GM23338 (cell line): ENCODE measurements at regions not wholly inside any gene's neighbourhood (a gene's known extent, or its start where the extent isn't known, plus 50 kb on each side); places are given as distances from the start of the nearest gene placed in this dataset.

Source experiments
- ATAC-seq: fragments of 200-7000 bp; cut with Tn5 transposase; 3 replicates; pipeline ENCODE4 v1.9.1; 2020
- DNase-seq: peaks from one replicate; pipeline ENCODE4 v3.0.0-alpha.2; 2015; ENCODE audit warnings: low spot score
- H2AFZ ChIP-seq: fragments of 200-600 bp; sonication (generic); 2 replicates; pipeline ENCODE4 v1.8.0; 2016; ENCODE audit warnings: antibody characterized with exemption, mild to moderate bottlenecking, moderate library complexity
- H3F3A ChIP-seq: fragments of 200-600 bp; sonication (generic); replicated peaks from 2 replicates; pipeline ENCODE4 v1.8.0; 2017; ENCODE audit warnings: antibody characterized with exemption, mixed run types, low read depth
- H3K27ac ChIP-seq: fragments of 200-600 bp; sonication (generic); 2 replicates; pipeline ENCODE4 v1.6.1; 2016; ENCODE audit warnings: low read depth
- H3K27me3 ChIP-seq: fragments of 200-600 bp; sonication (generic); 2 replicates; pipeline ENCODE4 v1.8.0; 2016; ENCODE audit warnings: mild to moderate bottlenecking, mixed run types, moderate library complexity; ENCODE audit not compliant: insufficient read depth
- H3K36me3 ChIP-seq: fragments of 200-600 bp; sonication (generic); 2 replicates; pipeline ENCODE4 v1.8.0; 2016; ENCODE audit warnings: mild to moderate bottlenecking; ENCODE audit not compliant: insufficient read depth
- H3K4me1 ChIP-seq: fragments of 200-600 bp; sonication (generic); 2 replicates; pipeline ENCODE4 v1.8.0; 2016; ENCODE audit warnings: mild to moderate bottlenecking, moderate library complexity; ENCODE audit not compliant: insufficient read depth
- H3K4me2 ChIP-seq: fragments of 200-600 bp; sonication (generic); 2 replicates; pipeline ENCODE4 v1.7.1; 2017; ENCODE audit warnings: mixed run types
- H3K4me3 ChIP-seq: fragments of 200-600 bp; sonication (generic); 2 replicates; pipeline ENCODE4 v1.6.1; 2016; ENCODE audit warnings: mixed run types
- H3K79me2 ChIP-seq: fragments of 200-600 bp; sonication (generic); replicated peaks from 2 replicates; pipeline ENCODE4 v1.8.0; 2017; ENCODE audit warnings: mild to moderate bottlenecking; ENCODE audit not compliant: insufficient read depth
- H3K9me2 ChIP-seq: fragments of 200-600 bp; sonication (generic); 2 replicates; pipeline ENCODE4 v1.8.0; 2017; ENCODE audit not compliant: insufficient read depth
- H4K20me1 ChIP-seq: fragments of 200-600 bp; sonication (generic); replicated peaks from 2 replicates; pipeline ENCODE4 v1.8.0; 2017; ENCODE audit warnings: mild to moderate bottlenecking; ENCODE audit not compliant: insufficient read depth
- H3K27ac Mint-ChIP-seq: 2 replicates; pipeline ENCODE4 v1.8.0; 2020; ENCODE audit warnings: inconsistent platforms, mild to moderate bottlenecking, moderate library complexity, mixed read lengths
- H3K27me3 Mint-ChIP-seq: 3 replicates; pipeline ENCODE4 v1.8.0; 2022; ENCODE audit warnings: low read depth, mild to moderate bottlenecking, moderate library complexity, mixed read lengths, inconsistent platforms; ENCODE audit not compliant: insufficient read depth, poor library complexity
- H3K36me3 Mint-ChIP-seq: 3 replicates; pipeline ENCODE4 v1.8.0; 2021; ENCODE audit warnings: low read depth, mild to moderate bottlenecking, inconsistent platforms, moderate library complexity, mixed read lengths
- H3K4me1 Mint-ChIP-seq: 3 replicates; pipeline ENCODE4 v1.8.0; 2020; ENCODE audit warnings: mild to moderate bottlenecking, inconsistent platforms, mixed read lengths
- H3K4me3 Mint-ChIP-seq: 3 replicates; pipeline ENCODE4 v1.8.0; 2021; ENCODE audit warnings: moderate library complexity, mild to moderate bottlenecking, inconsistent platforms, mixed read lengths
- H3K9me3 Mint-ChIP-seq: 3 replicates; pipeline ENCODE4 v1.8.0; 2020; ENCODE audit warnings: moderate library complexity, mild to moderate bottlenecking, inconsistent platforms, mixed read lengths
- CREB1 ChIP-seq: fragments of 250-450 bp; sonication (Bioruptor Pico); IDR thresholded peaks from 2 replicates; pipeline ENCODE4 v1.5.0; 2020; ENCODE audit warnings: low read depth, mild to moderate bottlenecking, moderate library complexity
- CTCF ChIP-seq, 2 experiments: fragments of 200-600 bp in 1 of 2; sonication (generic) in 1 of 2; conservative IDR thresholded peaks; 2 replicates each; pipeline versions ENCODE4 v1.5.1 to v1.6.1; 2016 to 2017; ENCODE audit warnings: antibody characterized with exemption in 2 of 2, low read depth in 2 of 2, mild to moderate bottlenecking in 2 of 2, moderate library complexity in 1 of 2
- EZH2 ChIP-seq: fragments of 200-600 bp; sonication (generic); IDR thresholded peaks from one replicate; pipeline ENCODE4 v1.8.0; 2017; ENCODE audit warnings: antibody characterized with exemption, mild to moderate bottlenecking, low read depth; ENCODE audit not compliant: unreplicated experiment
- EZH2phosphoT487 ChIP-seq: fragments of 200-600 bp; sonication (generic); IDR thresholded peaks from one replicate; pipeline ENCODE4 v1.8.1; 2018; ENCODE audit warnings: antibody characterized with exemption; ENCODE audit not compliant: unreplicated experiment
- JUNB ChIP-seq: IDR thresholded peaks from one replicate; pipeline ENCODE4 v1.6.1; 2016; ENCODE audit warnings: antibody characterized with exemption; ENCODE audit not compliant: unreplicated experiment
- NANOG ChIP-seq: IDR thresholded peaks from 2 replicates; pipeline ENCODE4 v1.6.1; 2016; ENCODE audit warnings: antibody characterized with exemption, borderline replicate concordance
- POLR2AphosphoS5 ChIP-seq: IDR thresholded peaks from 2 replicates; pipeline ENCODE4 v1.6.1; 2016; ENCODE audit warnings: antibody characterized with exemption, low read depth
- REST ChIP-seq: IDR thresholded peaks from one replicate; pipeline ENCODE4 v1.6.1; 2018; ENCODE audit warnings: antibody characterized with exemption; ENCODE audit not compliant: unreplicated experiment
- STAT1 ChIP-seq: IDR thresholded peaks from one replicate; pipeline ENCODE4 v1.6.1; 2016; ENCODE audit warnings: antibody characterized with exemption; ENCODE audit not compliant: unreplicated experiment
- ZNF114 ChIP-seq: fragments of 250-450 bp; sonication (Bioruptor Pico); IDR thresholded peaks from 2 replicates; pipeline ENCODE4 v1.5.0; 2020; ENCODE audit warnings: mild to moderate bottlenecking, moderate library complexity
- ZNF331 ChIP-seq: fragments of 250-450 bp; sonication (Bioruptor Pico); IDR thresholded peaks from 2 replicates; pipeline ENCODE4 v1.5.0; 2020; ENCODE audit warnings: low read depth, mild to moderate bottlenecking, moderate library complexity
- ZNF462 ChIP-seq: fragments of 250-450 bp; sonication (Bioruptor Pico); IDR thresholded peaks from 2 replicates; pipeline ENCODE4 v1.5.0; 2020; ENCODE audit warnings: mild to moderate bottlenecking, moderate library complexity
- TF ChIP-seq, protein P1 (sequence below): IDR thresholded peaks from 2 replicates; pipeline ENCODE4 v1.6.1; 2016; ENCODE audit warnings: antibody characterized with exemption

GRCh38 chr9:119917175-119917574, 547.9 kb upstream of the BRINP1 start:
- no peaks in the 10 kb centered on the region for H3K4me1 ChIP-seq
- H3K4me3 ChIP-seq = no peak overlapping the region
- no peaks in the 10 kb centered on the region for H3K36me3 ChIP-seq
- no peak overlapping the region for H3K27ac ChIP-seq
- TF ChIP-seq NANOG = no peak
- TF ChIP-seq, protein P1, sequence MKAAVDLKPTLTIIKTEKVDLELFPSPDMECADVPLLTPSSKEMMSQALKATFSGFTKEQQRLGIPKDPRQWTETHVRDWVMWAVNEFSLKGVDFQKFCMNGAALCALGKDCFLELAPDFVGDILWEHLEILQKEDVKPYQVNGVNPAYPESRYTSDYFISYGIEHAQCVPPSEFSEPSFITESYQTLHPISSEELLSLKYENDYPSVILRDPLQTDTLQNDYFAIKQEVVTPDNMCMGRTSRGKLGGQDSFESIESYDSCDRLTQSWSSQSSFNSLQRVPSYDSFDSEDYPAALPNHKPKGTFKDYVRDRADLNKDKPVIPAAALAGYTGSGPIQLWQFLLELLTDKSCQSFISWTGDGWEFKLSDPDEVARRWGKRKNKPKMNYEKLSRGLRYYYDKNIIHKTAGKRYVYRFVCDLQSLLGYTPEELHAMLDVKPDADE = no peak
- no peak for TF ChIP-seq ZNF331 (CRISPR knock-in tag)
- TF ChIP-seq POLR2AphosphoS5 = no peak
- no peak for TF ChIP-seq EZH2phosphoT487
- TF ChIP-seq REST = no peak
- no peak for TF ChIP-seq EZH2
- TF ChIP-seq STAT1 = no peak
- TF ChIP-seq CREB1 (CRISPR knock-in tag) = no peak
- TF ChIP-seq ZNF462 = no peak
- no peak for TF ChIP-seq ZNF114 (CRISPR knock-in tag)
- no peak for TF ChIP-seq CTCF (conservative IDR thresholded peaks at IDR 0.05; ENCODE audit: low read depth in 2 of 2)
- no peak for TF ChIP-seq JUNB
- no peak overlapping the region for H3K4me3 Mint-ChIP-seq
- no peaks in the 10 kb centered on the region for H3K4me1 Mint-ChIP-seq
- no peaks in the 10 kb centered on the region for H3K27me3 ChIP-seq
- no peaks in the 10 kb centered on the region for H3K36me3 Mint-ChIP-seq
- no peak overlapping the region for H3K27ac Mint-ChIP-seq
- peaks cover 3% of the 10 kb centered on the region; the same call in 2 of the 3 replicates for H3K9me3 Mint-ChIP-seq
- H3K79me2 ChIP-seq = no peaks in the 10 kb centered on the region
- no peak for DNase-seq
- no peaks in the 10 kb centered on the region for H4K20me1 ChIP-seq
- H2AFZ ChIP-seq = no peak overlapping the region
- H3K4me2 ChIP-seq = no peak overlapping the region
- ATAC-seq = no peak
- peaks cover 2% of the 10 kb centered on the region; the same call in 1 of the 2 replicates for H3K9me2 ChIP-seq
- H3K27me3 Mint-ChIP-seq = no peaks in the 10 kb centered on the region
- H3F3A ChIP-seq = no peaks in the 10 kb centered on the region
